HuH-7.5 (cell line): ENCODE measurements at regions not wholly inside any gene's neighbourhood (a gene's known extent, or its start where the extent isn't known, plus 50 kb on each side); places are given as distances from the start of the nearest gene placed in this dataset.

Experiments used
- DNase-seq: peaks from one replicate; pipeline ENCODE4 v3.0.0; 2011; ENCODE audit warnings: low spot score

DNA sequence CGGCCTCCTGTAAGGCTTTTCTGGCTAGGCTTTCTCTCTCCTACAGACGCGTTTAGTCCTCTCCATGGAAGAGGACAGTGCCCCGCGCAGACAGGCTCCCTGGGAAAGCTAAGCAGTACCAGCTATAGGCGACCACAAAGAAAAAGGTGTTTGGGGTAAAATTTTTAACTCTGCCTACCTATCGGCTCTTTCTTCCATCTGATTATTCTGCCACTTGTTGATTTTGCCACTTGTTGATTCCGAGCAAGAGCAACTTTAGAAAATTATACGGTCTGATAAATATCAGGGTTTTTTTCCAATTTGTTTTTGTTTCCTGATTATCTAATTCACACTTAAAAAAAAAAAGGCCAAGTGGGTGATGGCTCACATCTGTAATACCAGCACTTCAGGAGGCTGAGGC, 1600.5 kb upstream of the TENM3 start:
- no peak for DNase-seq

DNA sequence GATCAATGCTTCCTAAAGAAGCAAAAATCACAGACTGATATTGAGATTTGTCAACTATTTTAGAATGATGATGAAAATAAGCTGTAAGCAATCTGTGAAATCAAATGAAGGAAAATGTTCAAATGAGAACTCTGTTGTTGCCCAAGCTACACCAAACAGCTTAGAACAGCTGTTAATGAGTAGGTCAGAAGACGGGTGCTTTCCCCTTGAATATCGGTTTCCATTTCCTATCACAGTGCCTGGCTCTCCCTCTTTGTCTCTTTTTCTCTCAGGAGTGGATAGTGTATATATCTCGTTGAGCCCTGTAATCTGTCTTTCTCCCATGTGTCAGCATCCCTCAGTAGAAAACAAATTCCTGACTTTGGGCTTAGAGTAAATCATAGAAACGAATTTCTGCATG, 1592.9 kb upstream of the TENM3 start:
- no peak for DNase-seq

DNA sequence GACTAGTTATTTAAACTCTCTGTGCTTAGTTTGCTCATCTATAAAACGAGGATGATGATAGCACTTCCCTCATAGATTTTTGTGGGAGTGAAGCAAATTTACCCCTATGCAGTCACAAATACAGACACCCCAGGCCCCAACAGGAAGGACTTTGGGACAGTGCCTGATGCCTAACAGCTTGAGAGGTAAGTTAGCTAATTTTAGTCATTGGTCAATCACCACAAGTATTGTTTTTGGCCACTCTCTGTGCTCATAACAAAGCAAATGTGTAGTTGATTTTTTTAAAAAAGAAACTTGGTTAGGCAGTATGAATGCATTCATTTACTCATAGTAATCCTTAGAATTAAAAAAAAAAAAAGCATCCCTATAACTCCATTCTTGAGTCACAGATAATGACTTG, 1590.7 kb upstream of the TENM3 start:
- no peak for DNase-seq

DNA sequence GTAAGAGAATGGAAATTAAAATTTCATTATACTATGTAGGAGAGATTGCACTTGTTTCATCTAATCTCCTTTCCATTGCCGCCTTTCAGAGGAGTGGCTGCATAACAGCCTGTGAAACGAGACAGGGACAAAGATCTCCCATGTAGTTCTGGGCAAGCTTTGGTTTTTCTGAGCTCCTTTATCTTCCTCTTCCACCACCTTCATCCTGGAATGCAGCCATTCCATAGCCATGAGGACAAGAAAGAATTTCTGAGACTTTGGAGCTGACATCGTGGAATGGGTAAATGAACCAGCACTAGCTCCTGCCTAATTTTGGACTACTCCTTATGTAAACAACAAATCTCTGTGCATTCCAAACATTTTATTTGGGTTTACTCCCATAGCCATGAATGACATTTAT, 1587.3 kb upstream of the TENM3 start:
- no peak for DNase-seq

DNA sequence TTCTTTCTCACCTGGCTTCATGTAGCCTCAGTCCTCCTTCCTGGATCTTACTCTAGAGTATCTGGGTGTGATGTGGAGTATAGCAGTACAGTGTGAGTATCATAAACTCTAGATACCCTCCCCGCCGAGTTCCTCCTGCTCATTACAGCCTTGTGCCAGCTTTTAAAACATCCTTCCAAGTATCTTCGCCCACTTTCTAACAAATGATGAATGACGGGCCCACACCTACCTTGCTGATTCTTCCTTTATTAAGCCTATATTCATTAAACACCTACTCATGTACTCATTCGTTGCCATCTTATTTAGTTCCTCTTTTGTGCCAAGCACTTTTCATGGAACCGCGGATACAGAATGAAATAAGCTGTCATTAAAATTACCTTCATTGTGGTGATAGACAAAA, 1585.3 kb upstream of the TENM3 start:
- no peak for DNase-seq

DNA sequence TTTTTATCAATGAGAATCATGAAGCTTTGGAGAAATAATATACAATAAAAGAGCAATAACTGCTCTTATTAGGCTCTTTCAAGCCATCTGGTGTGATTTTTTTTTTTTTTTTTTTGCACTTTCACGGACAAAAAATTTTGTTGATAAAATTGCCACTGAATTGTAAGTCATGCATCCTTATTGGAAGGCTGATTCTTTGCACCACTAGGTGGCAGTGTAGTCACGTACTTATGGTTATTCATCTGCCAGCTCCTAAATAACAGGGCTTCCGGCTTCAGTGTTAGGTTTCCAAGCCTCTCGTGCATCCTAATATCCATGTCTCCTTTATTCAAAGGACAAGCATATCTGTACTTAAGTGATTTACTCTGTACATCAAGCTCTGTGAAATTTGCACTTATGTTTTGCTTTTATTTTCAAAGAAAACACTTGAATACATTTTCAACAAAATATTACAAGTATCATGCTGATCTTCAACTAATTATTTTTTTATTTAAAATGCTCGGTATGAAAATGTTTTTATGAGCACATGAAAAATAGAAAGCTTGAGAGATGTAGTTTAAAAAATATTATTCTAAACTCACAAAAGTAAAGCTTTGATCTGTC, 1578.3 kb upstream of the TENM3 start:
- peak; percentile 4 for DNase-seq

DNA sequence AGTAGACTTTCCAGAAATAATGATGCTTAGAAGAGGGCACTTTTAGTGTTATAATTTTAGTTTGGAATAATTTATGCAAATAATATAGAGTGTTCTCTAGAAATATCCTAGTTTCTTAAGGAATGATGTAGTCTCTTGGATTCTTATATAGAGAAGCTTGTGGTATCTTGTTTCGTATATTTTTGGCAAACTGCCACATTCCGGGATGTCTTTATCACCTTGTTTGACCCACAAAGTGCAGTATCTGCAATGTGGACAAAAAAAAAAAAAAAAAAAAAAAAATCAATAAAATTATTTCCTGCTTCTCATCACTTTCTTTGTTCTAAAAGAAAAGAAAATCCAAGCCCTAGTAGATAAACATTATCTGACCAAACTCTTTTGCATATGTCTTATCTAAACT, 1577.7 kb upstream of the TENM3 start:
- DNase-seq: no peak

DNA sequence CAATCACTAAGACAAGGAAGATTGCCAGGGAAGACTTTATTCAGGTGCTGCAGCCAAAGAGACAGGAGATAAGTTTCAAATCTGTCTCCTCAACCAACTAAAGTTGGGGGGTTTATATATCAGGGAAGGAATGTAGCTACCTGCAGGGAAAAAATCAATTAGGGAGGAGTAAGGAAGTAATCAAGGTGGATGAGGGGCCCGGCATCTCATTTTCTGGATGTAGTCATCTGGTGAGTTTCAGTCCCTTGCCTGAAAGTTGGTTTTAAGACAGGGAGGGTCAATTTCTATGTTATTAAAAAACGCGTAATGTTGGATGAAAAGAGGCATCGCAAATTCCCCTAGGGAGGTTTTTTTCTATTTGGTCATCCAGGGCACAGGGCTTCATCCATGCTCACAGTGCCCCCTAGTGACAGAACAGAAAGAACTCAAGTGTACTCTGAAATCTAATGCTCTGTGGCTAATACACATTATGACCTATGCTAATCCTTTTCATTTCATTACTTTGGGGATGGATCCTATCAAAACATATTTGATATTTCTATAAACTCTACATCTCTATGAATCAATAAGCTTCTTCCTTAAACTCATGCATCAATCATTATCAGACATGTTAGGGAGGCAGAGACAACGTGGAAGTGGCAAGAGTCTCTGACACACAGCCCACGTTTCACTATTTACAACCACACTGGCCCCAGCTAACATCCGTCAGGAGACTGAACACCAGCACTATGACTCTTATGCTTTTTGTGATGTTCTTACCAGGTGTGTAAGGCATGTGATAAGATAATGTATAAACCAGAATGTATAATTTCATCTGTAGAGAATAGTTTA, 1577.0 kb upstream of the TENM3 start:
- DNase-seq: no peak

DNA sequence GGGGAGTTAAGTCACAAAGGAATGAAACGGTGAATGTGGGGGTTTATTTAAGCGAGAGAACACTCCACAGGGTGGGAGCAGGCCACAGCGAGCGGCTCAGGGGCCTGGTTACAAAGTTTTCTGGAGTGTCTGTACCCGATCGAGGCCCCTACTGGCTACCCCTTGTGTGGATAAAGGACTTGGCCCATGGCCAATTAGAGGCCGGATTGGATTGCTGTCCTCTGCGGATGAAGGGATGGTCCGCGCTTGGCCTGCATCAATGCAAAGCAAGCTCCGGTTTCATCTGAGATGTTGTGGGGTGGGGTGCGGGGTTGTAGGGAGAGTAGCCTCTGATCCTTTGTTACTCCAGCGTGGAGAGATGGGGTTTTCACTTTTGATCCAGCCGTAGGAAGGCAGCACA, 1574.5 kb upstream of the TENM3 start:
- no peak for DNase-seq

DNA sequence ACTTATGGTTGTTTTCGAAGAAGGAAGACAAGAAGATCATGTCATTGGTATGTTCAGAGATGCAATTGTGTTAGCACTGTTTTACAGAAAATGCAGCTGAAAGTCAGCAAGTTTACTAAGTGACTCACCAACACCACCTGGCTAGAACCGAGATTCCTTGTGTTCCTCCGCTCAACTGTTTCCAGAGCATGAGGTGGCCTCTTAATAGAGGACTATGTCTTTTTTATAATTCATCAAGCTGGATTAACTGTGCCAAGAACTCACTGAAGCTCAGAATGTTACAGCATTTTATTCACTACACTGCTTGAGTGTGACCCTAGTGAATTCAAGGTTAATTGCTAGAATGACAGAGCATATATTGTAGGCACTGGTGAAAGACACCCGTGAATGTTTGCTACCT, 1573.5 kb upstream of the TENM3 start:
- DNase-seq: no peak

DNA sequence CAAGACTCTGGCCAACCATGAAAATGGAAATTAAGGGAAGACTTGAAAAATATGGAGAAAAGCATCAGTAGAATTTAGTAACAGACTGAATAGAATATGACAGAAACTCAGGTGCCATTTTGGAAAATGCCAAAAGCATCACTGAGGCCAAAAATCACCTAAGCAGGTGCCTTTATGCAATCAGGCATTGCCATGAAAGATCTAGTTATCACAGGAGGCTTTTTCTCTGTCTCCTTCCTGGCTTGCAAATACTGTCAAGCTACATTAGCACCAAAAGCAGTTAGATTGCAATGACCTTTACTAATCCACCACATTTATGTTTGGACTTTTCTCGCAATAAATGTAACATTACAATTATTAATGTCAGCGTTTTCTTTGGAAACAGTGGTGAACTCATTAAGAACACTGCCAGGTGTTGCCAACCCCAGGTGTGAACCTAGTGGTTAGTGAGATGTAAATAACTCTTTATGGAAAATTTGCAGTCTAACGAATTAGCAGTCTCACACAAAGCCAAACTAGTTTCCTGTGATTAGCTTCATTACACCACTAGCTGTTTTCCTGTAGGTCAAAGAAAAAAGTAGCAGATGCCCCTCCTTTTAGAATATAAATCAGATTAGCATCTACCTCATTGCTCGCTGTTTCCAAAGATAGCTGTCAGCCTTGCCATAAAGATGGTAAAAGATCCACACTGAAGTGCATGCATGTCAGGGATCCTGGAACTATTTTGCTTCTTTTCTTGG, 1568.4 kb upstream of the TENM3 start:
- no peak for DNase-seq

DNA sequence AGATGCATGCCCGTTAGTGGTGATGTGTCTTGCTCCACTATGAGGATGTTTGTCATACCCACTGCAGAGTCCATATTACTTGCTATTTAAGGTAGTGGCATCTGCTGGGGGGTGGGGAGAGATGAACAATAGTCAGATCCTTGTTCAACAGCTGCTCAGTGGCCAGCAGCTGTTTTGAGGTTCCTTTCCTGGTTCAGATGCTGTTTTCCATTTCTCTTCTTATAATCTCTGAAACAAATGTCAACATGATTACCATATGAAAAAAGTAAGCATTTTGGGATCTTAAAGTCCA, 1567.9 kb upstream of the TENM3 start:
- no peak for DNase-seq

DNA sequence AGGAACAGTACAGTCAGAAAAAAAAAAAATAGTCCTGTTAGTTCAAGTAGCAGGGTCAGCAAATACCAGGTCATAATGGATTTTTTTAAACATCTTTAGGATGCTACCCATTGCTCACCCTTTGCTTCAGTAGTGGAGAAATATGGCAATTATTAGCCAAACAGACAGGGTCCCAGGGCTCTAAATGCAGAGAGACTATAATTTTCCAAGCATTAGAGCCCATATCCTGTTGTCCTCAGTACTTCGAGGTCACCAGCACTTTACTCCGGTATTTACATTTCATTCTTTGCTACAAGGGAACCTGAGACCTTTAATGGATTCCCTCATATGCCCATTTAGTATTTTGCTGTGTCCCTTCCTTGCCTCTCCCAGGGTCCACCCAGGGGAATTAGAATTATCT, 1562.9 kb upstream of the TENM3 start:
- DNase-seq: no peak

DNA sequence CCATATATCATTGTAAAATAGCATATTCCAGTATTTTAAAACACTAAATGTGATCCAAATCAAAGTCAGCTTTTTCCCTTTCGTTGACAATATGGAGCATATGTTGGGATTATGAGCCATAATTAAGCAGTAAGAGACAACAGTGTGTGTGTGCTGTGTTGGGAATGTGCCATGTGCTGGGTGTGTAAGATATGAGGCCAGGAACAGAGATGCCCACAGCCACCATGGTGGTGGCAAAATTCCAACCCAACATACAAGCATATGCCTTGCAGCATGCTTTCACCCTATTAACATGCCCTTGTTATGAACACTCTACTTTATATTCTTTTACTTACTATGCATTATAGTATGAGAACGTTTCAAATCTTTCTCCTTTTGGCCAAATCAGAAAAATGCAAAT, 1560.4 kb upstream of the TENM3 start:
- DNase-seq: no peak

DNA sequence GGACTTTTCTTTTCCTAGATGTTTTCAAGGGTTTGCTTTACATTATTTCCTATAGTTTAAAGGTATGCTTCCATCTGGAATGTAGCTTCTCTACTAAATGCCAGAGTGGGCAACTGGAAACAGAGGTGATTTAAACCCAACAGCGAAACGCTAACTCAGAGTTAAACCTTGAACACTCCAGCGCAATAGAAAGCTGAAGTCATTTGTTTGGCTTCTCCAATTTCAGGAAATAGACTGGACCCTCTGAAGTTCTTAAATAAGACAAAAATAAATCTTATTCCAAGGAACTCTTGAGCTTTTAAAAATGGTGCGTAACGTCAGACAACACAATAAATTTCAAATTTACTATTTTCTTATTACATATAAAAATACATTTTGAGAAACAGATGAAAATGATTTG, 1560.0 kb upstream of the TENM3 start:
- no peak for DNase-seq

DNA sequence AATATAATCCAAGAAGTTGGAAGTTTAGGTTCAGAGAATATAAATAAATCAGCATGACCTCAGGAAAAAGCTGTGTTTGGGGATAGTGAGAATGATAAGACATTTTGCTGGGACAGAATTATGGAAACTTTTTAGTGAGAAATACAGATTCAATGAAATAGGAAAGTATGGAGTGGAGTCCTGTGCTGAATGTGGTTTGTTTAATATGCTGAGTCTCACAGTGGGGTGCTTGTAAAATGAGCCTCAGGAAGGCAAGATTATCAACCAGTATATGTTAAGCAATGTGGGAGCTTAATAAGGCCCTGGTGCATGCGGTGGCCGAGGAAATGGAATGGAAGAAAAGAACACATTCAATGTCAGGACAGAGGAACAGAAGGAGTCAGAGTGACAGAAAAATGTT, 1554.7 kb upstream of the TENM3 start:
- DNase-seq: no peak

DNA sequence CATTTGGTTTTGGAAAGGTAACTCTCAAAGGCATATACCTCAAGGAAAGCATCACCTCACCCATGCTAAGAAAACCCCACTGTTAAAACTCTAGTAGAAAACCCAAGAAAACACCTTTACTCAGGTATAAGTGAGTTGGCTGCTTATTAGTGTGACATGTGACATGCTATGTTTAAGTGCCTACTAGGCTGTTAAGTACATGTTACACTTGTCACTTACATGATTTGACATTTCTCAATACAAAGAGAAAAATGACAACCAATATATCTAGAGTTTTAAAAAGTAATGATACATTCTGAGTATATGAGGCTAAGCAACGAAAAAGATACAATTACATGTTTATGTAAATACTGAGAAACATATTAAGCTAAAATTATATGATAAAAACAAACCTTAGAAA, 1548.3 kb upstream of the TENM3 start:
- no peak for DNase-seq

DNA sequence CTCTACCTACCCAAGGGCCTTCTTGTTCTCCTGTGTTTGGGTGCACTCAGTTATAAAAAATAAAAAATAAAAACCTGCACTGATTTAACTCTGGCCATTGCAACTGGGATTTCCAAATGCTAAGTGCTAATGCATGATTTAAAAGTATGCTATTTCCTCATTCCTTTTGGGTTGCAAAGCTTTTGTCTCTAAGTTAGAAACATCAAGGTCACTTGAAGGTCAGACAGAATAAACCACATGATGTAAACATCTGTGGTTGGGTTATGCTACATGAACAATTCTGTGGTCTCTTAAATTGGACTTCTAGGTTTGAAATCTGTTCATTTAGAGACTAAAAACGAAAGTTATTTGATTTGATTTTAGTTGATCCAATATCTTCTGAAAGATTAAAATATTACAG, 1547.4 kb upstream of the TENM3 start:
- DNase-seq: no peak

DNA sequence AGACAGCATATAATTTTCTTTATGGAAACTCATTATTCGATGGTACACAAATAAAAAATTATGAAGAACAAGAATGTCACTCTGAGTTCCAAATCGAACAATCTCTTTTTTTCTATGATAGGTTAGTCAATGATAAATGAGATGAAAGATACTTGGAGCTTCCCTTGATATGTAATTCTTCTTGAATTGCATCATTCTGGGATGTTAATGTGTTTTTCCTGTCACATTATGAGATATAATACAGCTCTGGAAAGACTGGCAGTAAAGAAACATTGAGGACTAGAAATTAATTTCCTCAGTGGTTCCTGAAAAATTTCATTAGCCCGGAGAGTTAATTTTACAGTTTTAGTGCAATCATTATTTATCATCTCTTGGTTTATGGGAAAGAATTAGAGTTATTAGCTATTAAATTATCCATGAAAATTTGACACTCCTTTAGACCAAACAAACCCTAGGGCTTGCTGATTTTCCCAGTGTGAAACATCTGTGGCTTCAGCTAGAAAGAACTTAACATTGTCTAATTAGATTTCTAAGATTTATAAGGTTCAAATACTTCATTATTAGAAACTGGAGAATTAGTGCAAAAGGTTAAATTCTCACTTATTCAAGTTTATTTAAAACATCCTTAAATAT, 1546.6 kb upstream of the TENM3 start:
- no peak for DNase-seq

DNA sequence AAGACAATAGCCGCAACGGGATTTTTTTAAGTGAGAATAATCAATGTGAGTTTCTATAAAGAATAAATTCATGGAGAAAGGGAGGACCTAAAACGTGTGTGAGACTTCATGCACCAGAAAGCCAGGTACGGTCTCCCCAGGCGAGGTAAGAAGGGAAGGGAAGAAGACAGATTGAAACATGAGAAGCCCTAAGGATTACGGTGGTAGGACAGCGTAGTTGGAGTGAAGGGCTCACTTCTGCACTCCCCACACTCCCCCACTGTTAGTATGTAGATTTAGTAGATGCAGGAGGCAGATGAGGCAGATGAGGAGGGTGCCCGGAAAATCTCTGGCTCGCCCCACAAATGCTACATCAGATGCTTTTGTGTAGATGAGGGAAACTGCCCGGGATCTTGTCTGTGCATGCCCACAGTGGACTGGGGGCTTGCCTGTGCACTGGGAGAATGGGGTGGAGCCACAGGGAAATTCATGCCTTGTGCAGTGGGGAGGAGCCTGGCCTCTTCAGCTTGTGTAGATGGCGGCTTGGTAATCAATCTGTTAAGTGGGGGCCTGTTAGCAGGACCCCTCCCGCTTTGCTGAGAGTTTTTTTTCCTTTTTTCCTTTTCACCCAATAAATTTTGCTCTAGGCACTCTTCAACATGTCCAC, 1544.5 kb upstream of the TENM3 start:
- no peak for DNase-seq

DNA sequence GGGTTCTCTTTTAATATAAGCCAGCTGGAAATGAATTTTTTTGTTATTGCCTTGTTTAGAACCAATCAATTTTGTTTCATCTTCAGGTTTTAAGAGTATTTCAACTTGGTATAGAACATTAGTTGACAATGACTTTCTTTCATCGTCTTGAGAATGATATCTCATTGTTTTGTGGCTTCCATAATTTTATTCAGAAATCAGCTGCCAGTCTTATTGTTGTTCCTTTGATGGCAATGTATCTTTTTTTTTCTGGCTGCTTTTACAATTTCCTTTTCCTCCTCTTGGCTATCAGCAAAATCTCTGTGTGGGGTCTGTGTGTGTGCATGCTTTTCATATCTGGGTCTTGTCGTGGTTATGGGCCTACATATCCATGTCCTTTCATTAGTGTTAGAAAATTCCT, 1536.4 kb upstream of the TENM3 start:
- DNase-seq: no peak

DNA sequence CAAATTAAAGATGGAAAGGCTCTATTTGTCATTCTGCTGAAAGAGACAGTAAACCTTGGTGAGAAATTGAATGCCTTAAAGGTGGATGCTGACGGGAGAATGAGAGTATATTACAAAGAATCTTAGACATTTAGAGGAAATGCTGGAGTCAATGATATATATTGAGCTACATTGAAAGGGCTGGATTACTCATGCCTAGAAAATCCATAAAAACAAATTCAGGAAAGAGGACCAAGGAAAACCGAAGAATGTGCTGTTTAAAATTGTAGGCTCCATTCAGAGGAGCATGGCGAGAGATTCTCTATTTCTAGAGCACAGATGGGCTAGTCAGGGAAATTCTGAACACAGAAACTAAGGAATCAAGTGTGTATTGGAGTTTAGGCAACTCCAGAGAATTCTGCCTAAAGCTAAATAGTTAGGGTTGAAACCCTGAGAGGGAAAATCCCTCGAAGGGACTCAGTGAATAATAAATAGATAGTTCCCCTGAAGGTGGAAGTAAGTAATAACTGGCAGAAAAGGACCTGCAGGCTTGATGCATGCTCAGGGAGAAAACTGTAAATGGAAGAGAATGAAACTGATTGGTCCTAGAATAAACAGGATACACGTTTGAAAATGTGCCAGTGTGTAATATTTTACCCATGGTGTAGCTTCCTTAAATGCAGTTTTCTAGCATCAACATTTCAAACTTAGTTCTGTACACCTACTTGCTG, 1532.4 kb upstream of the TENM3 start:
- DNase-seq: no peak
